Hippocampal formation (tissue), 2 donors: ENCODE measurements at regions not wholly inside any gene's neighbourhood (a gene's known extent, or its start where the extent isn't known, plus 50 kb on each side); places are given as distances from the start of the nearest gene placed in this dataset.
A peak's percentile ranks its signal among the peaks of the same experiment; 100 is the strongest.
"Not testable (repeated sequence)": the region's sequence is repeated elsewhere in the genome, so short reads cannot be mapped to it uniquely, and the experiment has no call there.

Experiments used
- DNase-seq, 2 donors: peaks; one replicate each; lab custom pipeline; 2025; lab: John Stamatoyannopoulos, UW

- no peak for DNase-seq
Measured at GRCh38 chr3:169029674-169030285, 633.7 kb downstream of the MECOM start.

- no peak for DNase-seq
Measured at GRCh38 chr3:169028716-169029115, 634.8 kb downstream of the MECOM start.

GRCh38 chr3:169026543-169027182, 636.8 kb downstream of the MECOM start:
- DNase-seq, result no peak

- DNase-seq, result no peak
Measured at GRCh38 chr3:169022457-169022856, 641.1 kb downstream of the MECOM start.

- DNase-seq, result no peak
Measured at GRCh38 chr3:169020371-169020770, 643.1 kb downstream of the MECOM start.

- DNase-seq, result no peak
Measured at GRCh38 chr3:169009453-169009852, 654.1 kb downstream of the MECOM start.

GRCh38 chr3:169008776-169009358, 654.6 kb downstream of the MECOM start:
- DNase-seq, result no peak

GRCh38 chr3:169007145-169007544, 656.4 kb downstream of the MECOM start:
- no peak for DNase-seq

- not testable (repeated sequence) for DNase-seq
Measured at GRCh38 chr3:169006398-169006797, 657.1 kb downstream of the MECOM start.

- DNase-seq, result no peak
Measured at GRCh38 chr3:169002689-169003088, 660.8 kb downstream of the MECOM start.

GRCh38 chr3:168998792-168999191, 664.7 kb downstream of the MECOM start:
- no peak for DNase-seq

- no peak for DNase-seq
Measured at GRCh38 chr3:168997488-168997887, 666.0 kb downstream of the MECOM start.

GRCh38 chr3:168996622-168997021, 666.9 kb downstream of the MECOM start:
- DNase-seq, result no peak

GRCh38 chr3:168995129-168995528, 668.4 kb downstream of the MECOM start:
- DNase-seq, result no peak

GRCh38 chr3:168991803-168992202, 671.7 kb downstream of the MECOM start:
- DNase-seq, result no peak

GRCh38 chr3:168990621-168991020, 672.9 kb downstream of the MECOM start:
- DNase-seq, result no peak

- no peak for DNase-seq
Measured at GRCh38 chr3:168990134-168990533, 673.4 kb downstream of the MECOM start.

GRCh38 chr3:168989396-168989795, 674.1 kb downstream of the MECOM start:
- peak in 1 of 2 donors; percentile 7 for DNase-seq

GRCh38 chr3:168988853-168989252, 674.7 kb downstream of the MECOM start:
- no peak for DNase-seq

- no peak for DNase-seq
Measured at GRCh38 chr3:168984872-168985271, 678.6 kb downstream of the MECOM start.

- DNase-seq, result no peak
Measured at GRCh38 chr3:168983046-168983445, 680.5 kb downstream of the MECOM start.

GRCh38 chr3:168981396-168981795, 682.1 kb downstream of the MECOM start:
- no peak for DNase-seq

GRCh38 chr3:168977716-168978374, 685.7 kb downstream of the MECOM start:
- DNase-seq, result no peak
